CD4-positive, CD25-positive, alpha-beta regulatory T cell (primary cell): ENCODE measurements at regions not wholly inside any gene's neighbourhood (a gene's known extent, or its start where the extent isn't known, plus 50 kb on each side); places are given as distances from the start of the nearest gene placed in this dataset.

Experiments
- ATAC-seq, 2 donors: fragments of 150-1000 bp; cut with Tn5 transposase; one replicate each; pipeline ENCODE4 v1.10.0; 2021; ENCODE audit warnings: low read depth in 2 of 2, moderate number of reproducible peaks in 2 of 2, moderate library complexity in 1 of 2
- DNase-seq, 3 donors: peaks; one replicate each; pipeline versions ENCODE4 v3.0.0 to v3.0.0-alpha.2; 2012 to 2022; ENCODE audit warnings: mixed read lengths in 1 of 3
- H3K27ac ChIP-seq: one replicate; pipeline ENCODE4 v1.7.0; 2013; ENCODE audit warnings: mild to moderate bottlenecking, low read length; ENCODE audit not compliant: insufficient read depth, poor library complexity, severe bottlenecking
- H3K27me3 ChIP-seq: one replicate; pipeline ENCODE4 v1.7.0; 2013; ENCODE audit warnings: low read length; ENCODE audit not compliant: control insufficient read depth, insufficient read depth
- H3K36me3 ChIP-seq: one replicate; pipeline ENCODE4 v1.7.0; 2013; ENCODE audit warnings: mild to moderate bottlenecking, low read length, moderate library complexity; ENCODE audit not compliant: control insufficient read depth, insufficient read depth
- H3K4me1 ChIP-seq: 2 replicates; pipeline ENCODE4 v1.7.0; 2013; ENCODE audit warnings: mild to moderate bottlenecking, low read length; ENCODE audit not compliant: insufficient read depth, control insufficient read depth, poor library complexity, severe bottlenecking
- H3K4me3 ChIP-seq: one replicate; pipeline ENCODE4 v1.7.0; 2013; ENCODE audit warnings: low read depth, mild to moderate bottlenecking, low read length, moderate library complexity
- H3K9me3 ChIP-seq, 2 experiments: 1 replicate in 1 of 2; 2 replicates in 1 of 2; pipeline ENCODE4 v1.7.0; 2013; ENCODE audit warnings: low read length in 2 of 2, mild to moderate bottlenecking in 1 of 2, moderate library complexity in 1 of 2; ENCODE audit not compliant: control insufficient read depth in 2 of 2
- H3K27ac Mint-ChIP-seq, 3 donors: one replicate each; pipeline ENCODE4 v1.8.0; 2020 to 2022; ENCODE audit warnings: mild to moderate bottlenecking in 3 of 3, mixed read lengths in 3 of 3, moderate library complexity in 2 of 3
- H3K27me3 Mint-ChIP-seq: one replicate; pipeline ENCODE4 v1.8.0; 2022; ENCODE audit warnings: mild to moderate bottlenecking, mixed read lengths
- H3K36me3 Mint-ChIP-seq: one replicate; pipeline ENCODE4 v1.8.0; 2020; ENCODE audit warnings: mixed read lengths
- H3K4me1 Mint-ChIP-seq, 4 donors: one replicate each; pipeline ENCODE4 v1.8.0; 2020 to 2022; ENCODE audit warnings: mixed read lengths in 4 of 4, mild to moderate bottlenecking in 1 of 4
- H3K4me3 Mint-ChIP-seq, 4 donors: one replicate each; pipeline ENCODE4 v1.8.0; 2020 to 2022; ENCODE audit warnings: mild to moderate bottlenecking in 4 of 4, mixed read lengths in 4 of 4, moderate library complexity in 3 of 4
- H3K9me3 Mint-ChIP-seq, 7 donors: one replicate each; pipeline ENCODE4 v1.8.0; 2020 to 2022; ENCODE audit warnings: mixed read lengths in 7 of 7, mild to moderate bottlenecking in 3 of 7, moderate library complexity in 2 of 7

DNA sequence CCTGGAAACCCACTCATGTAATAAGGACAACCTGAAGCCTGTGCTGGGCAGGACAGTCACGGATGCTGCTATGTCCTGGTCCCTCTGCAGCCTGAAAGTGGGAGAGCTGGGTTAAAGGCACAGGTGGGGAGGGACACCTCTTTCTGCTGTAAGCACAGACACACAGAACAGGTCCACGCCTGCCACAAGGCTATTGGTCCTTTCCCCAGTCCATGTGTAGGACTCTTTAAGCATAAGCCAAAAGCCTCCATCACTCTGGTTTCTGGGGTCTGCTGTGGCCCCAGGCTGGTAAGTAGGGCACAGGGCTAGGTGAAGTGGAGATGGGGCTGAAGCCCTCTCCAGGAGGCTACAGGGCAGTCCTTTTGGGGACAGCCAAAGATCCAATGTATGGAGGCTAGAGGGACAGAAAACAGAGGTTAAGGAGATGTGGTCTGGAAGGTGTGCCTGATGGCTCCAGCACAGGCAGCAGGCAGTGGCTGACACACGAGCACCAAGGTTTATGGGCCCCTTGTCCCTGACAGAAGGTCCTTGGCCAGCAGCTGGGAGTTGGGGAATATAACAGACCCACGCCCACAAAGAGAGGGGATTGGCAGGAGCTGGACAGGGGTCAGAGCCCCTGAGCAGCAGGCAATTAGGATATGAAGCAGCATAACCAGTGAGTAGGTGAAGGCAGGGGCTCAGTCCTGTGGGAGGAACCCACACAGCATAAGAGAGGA, 203.6 kb upstream of the MVB12B start:
- H3K4me3 Mint-ChIP-seq, result no peak overlapping the region
- no peak overlapping the region for H3K4me3 ChIP-seq
- peaks cover 17% of the 10 kb centered on the region for H3K27me3 Mint-ChIP-seq
- H3K4me1 ChIP-seq, result no peaks in the 10 kb centered on the region
- DNase-seq (no peak), ATAC-seq (no peak)
- H3K9me3 ChIP-seq, result no peaks in the 10 kb centered on the region
- H3K9me3 Mint-ChIP-seq, result peaks cover 0 to 3% (median 2%) of the 10 kb centered on the region in 7 donors
- no peak overlapping the region for H3K27ac ChIP-seq
- no peaks in the 10 kb centered on the region for H3K4me1 Mint-ChIP-seq
- no peaks in the 10 kb centered on the region for H3K36me3 ChIP-seq
- H3K36me3 Mint-ChIP-seq, result no peaks in the 10 kb centered on the region
- peaks cover 5% of the 10 kb centered on the region for H3K27me3 ChIP-seq
- no peak overlapping the region for H3K27ac Mint-ChIP-seq

DNA sequence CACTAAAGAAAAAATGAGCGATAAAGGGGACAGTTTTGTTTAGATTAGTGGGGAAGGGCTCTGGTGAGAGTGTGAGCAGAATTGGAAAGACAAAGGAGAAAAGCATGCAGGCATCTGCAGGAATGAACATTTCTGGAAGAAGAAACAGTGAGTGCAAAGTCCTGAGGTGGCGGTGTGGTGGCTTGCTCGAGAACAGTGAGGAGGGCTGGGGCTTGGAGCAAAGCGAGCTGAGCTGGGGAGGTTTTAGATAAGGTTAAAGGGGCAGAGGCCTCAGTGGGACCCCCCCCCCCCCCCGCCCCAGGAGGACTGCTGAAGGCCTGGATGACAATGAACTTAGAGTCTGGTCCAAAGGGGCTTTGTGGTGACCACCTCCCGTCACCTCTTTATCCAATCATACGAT, 202.7 kb upstream of the MVB12B start:
- Mint-ChIP-seq H3K27ac (no peak overlapping the region), H3K4me1 (no peaks in the 10 kb centered on the region), H3K27me3 (peaks cover 17% of the 10 kb centered on the region), H3K36me3 (no peaks in the 10 kb centered on the region), H3K9me3 (peaks cover 0 to 3% (median 2%) of the 10 kb centered on the region in 7 donors), H3K4me3 (no peak overlapping the region)
- no peak for ATAC-seq
- no peaks in the 10 kb centered on the region for H3K36me3 ChIP-seq
- H3K27ac ChIP-seq, result no peak overlapping the region
- no peak overlapping the region for H3K4me3 ChIP-seq
- H3K4me1 ChIP-seq, result no peaks in the 10 kb centered on the region
- H3K9me3 ChIP-seq, result no peaks in the 10 kb centered on the region
- H3K27me3 ChIP-seq, result peaks cover 5% of the 10 kb centered on the region
- DNase-seq, result no peak

DNA sequence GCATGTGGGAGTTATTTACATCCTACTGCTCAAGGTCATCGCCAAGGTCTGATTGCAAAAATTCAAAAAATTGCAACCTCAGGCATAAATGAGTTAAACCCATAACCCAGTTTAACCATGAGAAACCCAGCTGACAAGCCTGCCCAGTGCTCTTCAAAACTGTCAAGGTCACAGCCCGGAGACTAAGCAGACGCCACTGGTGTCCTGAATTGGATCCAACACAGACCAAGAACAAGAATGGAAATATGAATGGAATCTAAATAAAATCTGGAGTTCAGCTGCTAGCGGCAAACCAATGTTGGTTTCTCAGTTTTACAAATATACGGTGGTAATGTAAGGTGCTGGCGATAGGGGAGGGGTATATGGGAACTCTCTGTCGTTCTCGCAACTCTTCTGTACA, 201.5 kb upstream of the MVB12B start:
- peaks cover 17% of the 10 kb centered on the region for H3K27me3 Mint-ChIP-seq
- no peaks in the 10 kb centered on the region for H3K36me3 ChIP-seq
- no peak overlapping the region for H3K27ac Mint-ChIP-seq
- DNase-seq (no peak), ATAC-seq (no peak)
- H3K4me3 Mint-ChIP-seq, result no peak overlapping the region
- peaks cover 5% of the 10 kb centered on the region for H3K27me3 ChIP-seq
- H3K36me3 Mint-ChIP-seq, result no peaks in the 10 kb centered on the region
- H3K4me1 ChIP-seq, result no peaks in the 10 kb centered on the region
- no peaks in the 10 kb centered on the region for H3K9me3 ChIP-seq
- no peak overlapping the region for H3K27ac ChIP-seq
- no peaks in the 10 kb centered on the region for H3K4me1 Mint-ChIP-seq
- peaks cover 0 to 3% (median 2%) of the 10 kb centered on the region in 7 donors for H3K9me3 Mint-ChIP-seq
- no peak overlapping the region for H3K4me3 ChIP-seq

GRCh38 chr9:126125577-126125976, 201.1 kb upstream of the MVB12B start:
- Histone ChIP-seq H3K4me3 (no peak overlapping the region), H3K27ac (no peak overlapping the region), H3K36me3 (no peaks in the 10 kb centered on the region), H3K4me1 (no peaks in the 10 kb centered on the region), H3K27me3 (peaks cover 5% of the 10 kb centered on the region), H3K9me3 (no peaks in the 10 kb centered on the region)
- H3K27ac Mint-ChIP-seq, result no peak overlapping the region
- DNase-seq (no peak), ATAC-seq (no peak)
- no peaks in the 10 kb centered on the region for H3K36me3 Mint-ChIP-seq
- peaks cover 17% of the 10 kb centered on the region for H3K27me3 Mint-ChIP-seq
- H3K4me3 Mint-ChIP-seq, result no peak overlapping the region
- no peaks in the 10 kb centered on the region for H3K4me1 Mint-ChIP-seq
- peaks cover 0 to 3% (median 2%) of the 10 kb centered on the region in 7 donors for H3K9me3 Mint-ChIP-seq

DNA sequence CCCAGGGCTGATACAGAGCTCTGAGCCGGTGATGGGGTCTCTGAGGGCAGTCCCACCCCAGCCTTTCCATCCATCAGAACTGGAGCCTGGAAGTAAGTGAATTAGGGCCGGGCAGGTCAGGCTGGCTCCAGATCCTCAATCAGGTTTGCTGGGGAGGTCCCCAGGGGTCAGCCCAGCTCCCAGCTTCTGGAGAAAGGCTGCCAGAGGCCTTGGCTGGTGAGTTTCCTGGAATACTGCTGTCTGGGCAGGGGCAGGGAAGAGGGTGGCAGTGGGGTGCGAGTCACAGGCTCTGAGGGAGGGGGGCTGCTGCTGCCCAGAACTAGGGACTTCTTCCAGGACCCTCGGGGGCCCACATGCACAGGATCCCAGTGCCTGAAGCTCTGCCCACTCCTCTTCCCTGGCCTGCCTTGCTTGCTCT, 200.6 kb upstream of the MVB12B start:
- no peaks in the 10 kb centered on the region for H3K9me3 ChIP-seq
- H3K27ac ChIP-seq, result no peak overlapping the region
- no peaks in the 10 kb centered on the region for H3K36me3 Mint-ChIP-seq
- no peak overlapping the region for H3K4me3 Mint-ChIP-seq
- no peak overlapping the region for H3K27ac Mint-ChIP-seq
- H3K9me3 Mint-ChIP-seq, result peaks cover 0 to 3% (median 2%) of the 10 kb centered on the region in 7 donors
- no peak for ATAC-seq
- no peaks in the 10 kb centered on the region for H3K4me1 Mint-ChIP-seq
- no peaks in the 10 kb centered on the region for H3K36me3 ChIP-seq
- no peak overlapping the region for H3K4me3 ChIP-seq
- no peaks in the 10 kb centered on the region for H3K4me1 ChIP-seq
- peaks cover 5% of the 10 kb centered on the region for H3K27me3 ChIP-seq
- no peak for DNase-seq
- H3K27me3 Mint-ChIP-seq, result peaks cover 19% of the 10 kb centered on the region

DNA sequence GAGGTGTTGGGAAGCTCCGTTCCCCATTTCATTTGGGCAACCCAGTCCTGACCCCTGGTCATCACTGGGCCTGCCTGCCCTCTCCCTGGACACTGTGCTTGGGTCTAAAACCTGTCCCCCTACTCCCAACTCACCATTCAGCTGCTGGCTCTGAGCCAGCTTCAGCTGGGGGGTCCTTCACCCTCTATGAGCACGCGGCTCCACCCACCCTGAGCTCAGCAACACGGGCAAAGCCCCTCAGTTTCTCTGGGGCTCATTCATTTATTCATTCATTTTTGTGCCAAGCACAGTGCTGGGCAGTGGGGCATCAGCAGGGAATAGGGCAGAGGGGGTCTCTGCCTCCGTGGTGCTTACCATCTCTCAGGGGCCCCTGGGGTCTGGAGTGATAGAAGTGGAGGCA, 199.8 kb upstream of the MVB12B start:
- Histone ChIP-seq H3K4me3 (no peak overlapping the region), H3K9me3 (no peaks in the 10 kb centered on the region), H3K27ac (no peak overlapping the region), H3K36me3 (no peaks in the 10 kb centered on the region), H3K4me1 (no peaks in the 10 kb centered on the region), H3K27me3 (peaks cover 8% of the 10 kb centered on the region)
- ATAC-seq (no peak), DNase-seq (no peak)
- peaks cover 27% of the 10 kb centered on the region for H3K27me3 Mint-ChIP-seq
- peaks cover 0 to 5% (median 2%) of the 10 kb centered on the region in 7 donors for H3K9me3 Mint-ChIP-seq
- no peaks in the 10 kb centered on the region for H3K36me3 Mint-ChIP-seq
- no peaks in the 10 kb centered on the region for H3K4me1 Mint-ChIP-seq
- no peak overlapping the region for H3K27ac Mint-ChIP-seq
- H3K4me3 Mint-ChIP-seq, result no peak overlapping the region

GRCh38 chr9:126127591-126127990, 199.0 kb upstream of the MVB12B start:
- no peak overlapping the region for H3K4me3 Mint-ChIP-seq
- H3K36me3 Mint-ChIP-seq, result no peaks in the 10 kb centered on the region
- Histone ChIP-seq H3K27ac (no peak overlapping the region), H3K9me3 (peaks cover 0 to 1% of the 10 kb centered on the region in 2 experiments), H3K27me3 (peaks cover 9% of the 10 kb centered on the region), H3K4me1 (no peaks in the 10 kb centered on the region), H3K36me3 (no peaks in the 10 kb centered on the region), H3K4me3 (no peak overlapping the region)
- ATAC-seq, result no peak
- no peaks in the 10 kb centered on the region for H3K4me1 Mint-ChIP-seq
- DNase-seq, result no peak
- peaks cover 29% of the 10 kb centered on the region for H3K27me3 Mint-ChIP-seq
- H3K9me3 Mint-ChIP-seq, result peaks cover 0 to 5% (median 2%) of the 10 kb centered on the region in 7 donors
- no peak overlapping the region for H3K27ac Mint-ChIP-seq

- Histone ChIP-seq H3K4me3 (no peak overlapping the region), H3K27ac (no peak overlapping the region), H3K9me3 (peaks cover 0 to 5% of the 10 kb centered on the region in 2 experiments), H3K27me3 (peaks cover 9% of the 10 kb centered on the region), H3K36me3 (no peaks in the 10 kb centered on the region), H3K4me1 (no peaks in the 10 kb centered on the region)
- H3K4me1 Mint-ChIP-seq, result no peaks in the 10 kb centered on the region
- H3K36me3 Mint-ChIP-seq, result no peaks in the 10 kb centered on the region
- H3K27me3 Mint-ChIP-seq, result peaks cover 30% of the 10 kb centered on the region
- no peak overlapping the region for H3K27ac Mint-ChIP-seq
- no peak for ATAC-seq
- peaks cover 0 to 7% (median 2%) of the 10 kb centered on the region in 7 donors for H3K9me3 Mint-ChIP-seq
- DNase-seq, result no peak
- H3K4me3 Mint-ChIP-seq, result no peak overlapping the region
Measured at GRCh38 chr9:126128494-126129142, 198.0 kb upstream of the MVB12B start.
